AG09309 (cell line): ENCODE measurements at regions not wholly inside any gene's neighbourhood (a gene's known extent, or its start where the extent isn't known, plus 50 kb on each side); places are given as distances from the start of the nearest gene placed in this dataset.
"Not testable (repeated sequence)": the region's sequence is repeated elsewhere in the genome, so short reads cannot be mapped to it uniquely, and the experiment has no call there.

Experiments used
- DNase-seq: peaks from one replicate; pipeline ENCODE4 v3.0.0-alpha.2; 2010; ENCODE audit warnings: low read depth
- H3K4me3 ChIP-seq: 2 replicates; pipeline ENCODE4 v1.5.1; 2011; ENCODE audit warnings: mild to moderate bottlenecking, low read depth, low read length, moderate library complexity; ENCODE audit not compliant: control insufficient read depth
- CTCF ChIP-seq: IDR thresholded peaks from 2 replicates; pipeline ENCODE4 v1.5.1; 2011; ENCODE audit warnings: mild to moderate bottlenecking, low read depth, low read length, inconsistent platforms; ENCODE audit not compliant: insufficient read depth, control insufficient read depth; ENCODE audit errors: missing control alignments

GRCh38 chr7:96562966-96563365 is 146.7 kb downstream of the SEM1 start:
- no peak for DNase-seq
- H3K4me3 ChIP-seq = no peak overlapping the region
- TF ChIP-seq CTCF = no peak

- no peak for TF ChIP-seq CTCF
- no peak overlapping the region for H3K4me3 ChIP-seq
- no peak for DNase-seq
These were observed 147.2 kb downstream of the SEM1 start for GRCh38 chr7:96562458-96562857.

GRCh38 chr7:96561892-96562291 is 147.8 kb downstream of the SEM1 start:
- no peak for DNase-seq
- no peak for TF ChIP-seq CTCF
- no peak overlapping the region for H3K4me3 ChIP-seq

- H3K4me3 ChIP-seq = no peak overlapping the region
- TF ChIP-seq CTCF = no peak
- no peak for DNase-seq
These were observed 151.1 kb downstream of the SEM1 start for GRCh38 chr7:96558530-96558929.

- no peak for DNase-seq
- no peak for TF ChIP-seq CTCF
- H3K4me3 ChIP-seq = no peak overlapping the region
These were observed 151.6 kb downstream of the SEM1 start for GRCh38 chr7:96558093-96558492.

- not testable (repeated sequence) for H3K4me3 ChIP-seq, DNase-seq
These were observed 152.0 kb downstream of the SEM1 start for GRCh38 chr7:96557598-96557997.

- no peak for DNase-seq
- no peak for TF ChIP-seq CTCF
- no peak overlapping the region for H3K4me3 ChIP-seq
These were observed 161.0 kb downstream of the SEM1 start for GRCh38 chr7:96548664-96549063.
